GM19023 (cell line): ENCODE measurements at regions not wholly inside any gene's neighbourhood (a gene's known extent, or its start where the extent isn't known, plus 50 kb on each side); places are given as distances from the start of the nearest gene placed in this dataset.

ENCODE experiments used
- ATAC-seq: cut with Tn5 transposase; IDR thresholded peaks from one replicate; pipeline ENCODE4 v1.9.1; 2021; ENCODE audit warnings: mild to moderate bottlenecking, moderate library complexity; ENCODE audit not compliant: unreplicated experiment

DNA sequence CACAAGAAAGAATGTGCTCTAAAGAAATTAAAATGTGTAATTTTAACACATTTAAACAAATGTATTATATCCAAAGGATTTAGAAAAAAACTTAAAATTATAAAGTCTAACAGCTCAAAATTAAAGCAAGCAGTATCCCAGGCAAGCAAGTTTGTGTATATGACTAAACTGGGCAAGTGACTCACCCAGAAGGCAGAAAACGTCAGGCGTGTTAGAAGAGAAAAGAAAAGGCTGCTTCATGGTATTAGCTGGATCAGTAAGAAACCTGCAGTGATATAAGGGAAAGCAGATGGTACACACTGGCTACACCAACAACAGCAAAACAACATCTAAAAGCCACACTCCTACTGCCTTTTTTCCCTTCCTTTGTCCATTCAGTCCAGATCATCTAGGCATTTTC lies 250.6 kb upstream of the NDST3 start:
- no peak for ATAC-seq

GRCh38 chr4:117784266-117784665 lies 250.0 kb upstream of the NDST3 start:
- ATAC-seq: no peak

- ATAC-seq: no peak
Measured at GRCh38 chr4:117786566-117786965, 247.7 kb upstream of the NDST3 start.

DNA sequence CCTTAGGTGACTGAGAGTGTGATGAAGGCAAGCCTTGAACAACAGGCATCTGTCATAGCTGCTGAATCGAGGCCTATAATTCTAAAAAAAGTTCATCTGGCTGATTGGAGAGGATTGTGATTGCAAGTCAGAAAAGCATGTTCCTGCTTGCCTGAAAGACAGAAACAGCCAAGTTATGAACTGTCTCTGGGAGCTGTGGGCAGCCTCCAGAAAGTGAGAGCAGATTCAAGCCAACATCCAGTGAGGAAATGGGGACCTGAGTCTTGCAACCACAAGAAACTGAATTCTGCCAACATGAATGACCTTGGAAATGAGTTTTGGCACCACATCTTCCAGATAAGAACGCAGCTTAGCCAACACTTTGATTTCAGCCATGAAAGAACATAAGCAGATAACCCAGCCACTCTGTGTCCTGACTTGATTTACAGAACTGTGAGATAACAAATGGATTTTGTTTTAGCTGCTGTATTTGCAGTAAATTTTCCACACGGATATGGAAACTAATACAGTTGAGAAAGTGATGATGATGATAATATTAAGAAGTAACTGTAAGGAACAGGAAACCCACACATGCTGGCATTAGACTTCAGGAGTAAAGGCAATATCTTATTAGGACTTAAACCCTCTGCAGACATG lies 240.3 kb upstream of the NDST3 start:
- no peak for ATAC-seq

- ATAC-seq: no peak
Measured at GRCh38 chr4:117796677-117797076, 237.6 kb upstream of the NDST3 start.

- ATAC-seq: no peak
Measured at GRCh38 chr4:117800636-117801035, 233.7 kb upstream of the NDST3 start.

DNA sequence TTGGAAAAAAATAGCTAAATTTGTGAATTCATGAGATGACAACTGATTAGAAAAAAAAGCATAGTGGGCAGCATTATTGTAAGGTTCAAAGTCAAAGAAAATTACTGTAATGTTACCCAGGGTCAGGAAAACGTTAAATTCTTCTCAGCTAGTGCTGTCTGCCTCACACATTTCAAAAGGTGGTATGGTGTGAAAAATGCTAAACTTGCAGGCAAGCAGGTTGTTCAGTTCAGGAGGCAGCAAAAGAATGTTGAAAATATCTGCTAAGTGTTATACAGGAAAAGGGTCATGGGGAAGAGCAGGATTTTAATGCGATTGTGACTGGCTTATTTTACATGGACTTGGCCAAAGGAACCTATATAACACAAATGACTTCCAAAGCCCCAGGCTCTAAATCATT lies 232.5 kb upstream of the NDST3 start:
- no peak for ATAC-seq

- ATAC-seq: no peak
Measured at GRCh38 chr4:117811731-117812130, 222.6 kb upstream of the NDST3 start.

DNA sequence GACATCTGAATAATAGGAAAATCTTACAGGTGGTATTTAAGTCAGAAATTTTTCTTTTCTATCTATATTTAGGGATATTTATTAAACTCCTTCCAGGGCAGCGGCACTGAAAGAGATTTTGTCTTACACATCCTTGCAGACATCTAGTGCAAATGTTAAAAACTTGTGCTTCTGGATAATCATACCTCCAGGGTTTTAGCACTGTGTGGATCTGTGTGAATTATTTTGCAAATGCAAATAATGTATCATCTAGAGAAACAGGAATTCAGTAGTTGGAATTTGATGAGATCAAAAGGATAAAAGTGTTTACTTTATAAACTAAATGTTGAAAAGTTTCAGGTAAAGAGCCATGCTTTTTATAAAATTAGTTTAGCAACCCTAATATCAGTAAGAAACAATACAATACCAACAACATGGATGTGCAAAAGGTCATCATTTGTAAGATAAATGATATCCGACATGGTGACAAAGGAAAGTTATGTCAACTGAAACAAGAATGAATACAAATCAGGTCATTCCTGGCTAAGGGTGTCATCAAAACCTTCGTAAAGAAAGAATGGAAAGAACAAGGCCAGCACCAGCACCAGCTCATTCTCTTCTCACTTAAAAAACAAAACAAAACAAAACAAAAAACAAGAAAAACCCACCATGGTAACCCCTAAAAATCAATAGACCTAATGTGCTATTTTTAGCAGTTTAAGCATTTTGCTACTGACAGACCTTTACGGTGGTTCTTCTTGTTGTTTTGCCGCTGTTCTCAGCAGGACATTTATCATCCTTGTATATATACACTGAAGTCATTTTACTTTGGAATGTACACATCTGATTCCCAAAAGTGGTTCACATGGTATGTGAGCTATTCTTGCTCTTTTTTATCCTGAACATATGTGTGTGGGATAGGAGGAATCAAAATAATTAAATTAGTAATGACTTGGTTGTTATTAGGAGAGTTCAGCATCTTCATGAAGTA lies 219.7 kb upstream of the NDST3 start:
- no peak for ATAC-seq

- no peak for ATAC-seq
Measured at GRCh38 chr4:117817301-117817700, 217.0 kb upstream of the NDST3 start.

- ATAC-seq: no peak
Measured at GRCh38 chr4:117821834-117822233, 212.5 kb upstream of the NDST3 start.

DNA sequence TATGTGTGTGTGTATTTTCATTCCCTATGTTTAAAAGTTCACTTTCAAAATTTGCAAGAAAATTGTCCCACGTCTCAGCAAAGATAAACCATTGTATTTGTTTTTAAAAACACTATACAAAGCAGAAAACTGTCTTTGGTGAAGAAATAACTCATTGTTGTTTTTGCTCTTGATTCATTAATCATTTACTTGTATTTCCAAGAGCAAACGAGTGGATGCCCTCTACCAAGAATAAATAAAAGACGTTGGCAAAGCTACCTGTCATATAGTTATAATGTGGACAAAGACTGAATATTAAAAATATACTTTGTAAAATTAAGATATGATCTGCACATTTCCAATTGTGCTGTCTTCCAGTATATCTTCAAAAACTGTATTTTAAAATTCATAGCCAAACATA lies 210.9 kb upstream of the NDST3 start:
- no peak for ATAC-seq

- no peak for ATAC-seq
Measured at GRCh38 chr4:117825600-117825999, 208.7 kb upstream of the NDST3 start.

DNA sequence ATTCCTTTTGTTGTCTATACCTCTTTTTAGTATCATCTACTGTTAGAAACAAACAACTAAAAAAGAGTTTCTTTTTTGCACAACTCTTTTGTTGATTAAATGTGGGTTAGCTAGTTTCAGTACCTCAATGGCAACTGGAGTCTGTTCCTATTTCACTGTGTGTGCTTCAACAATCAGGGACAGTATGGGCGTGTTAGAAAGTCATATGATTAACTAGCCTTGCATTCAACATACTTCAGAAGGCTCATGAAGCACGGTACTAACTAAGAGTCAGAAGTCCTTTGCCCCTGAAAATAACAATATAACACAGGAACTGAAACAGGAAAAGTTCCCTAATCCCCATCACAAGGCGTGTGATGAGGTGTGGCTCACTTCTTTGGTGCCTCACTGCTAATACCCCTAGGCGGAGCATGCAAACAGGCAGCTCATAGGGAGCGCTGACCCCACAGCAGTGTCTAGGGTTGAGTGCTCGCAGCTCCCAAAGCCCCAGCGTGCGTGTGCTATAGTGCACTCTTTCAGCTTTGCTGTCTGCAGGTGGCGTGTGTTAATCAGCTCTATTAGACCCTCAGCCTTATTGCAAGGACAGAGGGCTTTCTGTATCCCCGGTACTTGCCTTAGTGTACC lies 203.1 kb upstream of the NDST3 start:
- no peak for ATAC-seq

- no peak for ATAC-seq
Measured at GRCh38 chr4:117835566-117835965, 198.7 kb upstream of the NDST3 start.

GRCh38 chr4:117844594-117844993 lies 189.7 kb upstream of the NDST3 start:
- ATAC-seq: no peak

DNA sequence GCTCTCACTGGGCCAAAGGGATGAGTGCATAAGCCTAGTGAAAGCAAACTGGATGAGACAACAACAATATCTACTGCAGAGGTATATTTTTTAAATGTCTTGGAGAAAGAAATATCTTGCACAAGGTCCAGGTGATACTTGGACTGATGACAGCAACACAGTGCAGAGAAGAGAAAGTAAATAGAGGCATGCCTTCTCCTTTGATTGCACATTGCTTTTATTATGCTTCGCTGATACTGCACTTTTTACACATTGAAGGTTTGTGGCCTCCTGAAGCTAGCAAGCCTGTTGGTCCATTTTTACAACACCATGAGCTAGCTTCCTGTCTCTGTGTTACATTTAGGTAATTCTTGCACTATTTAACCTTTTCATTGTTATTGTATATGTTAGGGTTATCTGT lies 189.0 kb upstream of the NDST3 start:
- ATAC-seq: no peak

- ATAC-seq: no peak
Measured at GRCh38 chr4:117847849-117848248, 186.4 kb upstream of the NDST3 start.

DNA sequence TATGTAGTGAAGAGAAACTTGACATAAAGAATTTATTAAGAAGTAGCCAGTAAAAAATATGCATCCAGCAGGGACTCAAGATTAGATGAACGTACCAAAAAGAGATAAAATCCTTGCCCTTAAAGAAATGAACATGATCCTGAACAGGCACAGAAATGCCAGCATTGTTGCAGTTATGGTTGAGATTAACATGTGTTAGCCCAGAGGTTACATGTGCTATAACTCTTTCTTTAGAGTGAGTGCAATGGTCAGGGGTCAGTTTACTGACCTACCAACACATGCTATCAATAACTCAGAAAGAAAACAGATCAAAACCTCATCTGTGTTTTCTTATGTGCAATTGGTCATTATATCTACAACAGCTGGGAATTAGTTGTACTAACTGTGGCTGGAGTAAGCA lies 166.1 kb upstream of the NDST3 start:
- no peak for ATAC-seq

GRCh38 chr4:117873779-117874178 lies 160.5 kb upstream of the NDST3 start:
- ATAC-seq: no peak

- ATAC-seq: no peak
Measured at GRCh38 chr4:117874216-117874615, 160.1 kb upstream of the NDST3 start.

DNA sequence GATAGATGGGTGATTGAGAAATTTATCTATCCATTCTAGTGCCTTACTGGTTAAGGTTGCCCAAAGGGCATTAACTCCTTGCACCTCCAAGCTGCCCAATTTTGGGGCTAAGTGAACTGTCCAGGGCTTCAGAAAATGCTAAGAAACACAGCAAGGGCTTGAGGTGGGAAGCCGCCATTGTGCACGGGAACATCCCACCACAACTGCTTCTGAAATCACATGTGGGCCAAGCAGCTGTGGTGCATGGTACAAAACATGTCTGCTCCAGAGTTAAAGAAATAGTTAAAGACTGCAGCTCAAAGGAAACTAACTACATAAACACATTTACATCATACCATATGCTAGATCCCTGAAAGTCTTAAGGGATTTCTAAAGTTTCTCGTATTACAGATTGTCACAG lies 144.3 kb upstream of the NDST3 start:
- no peak for ATAC-seq
